ENCODE measurements at regions not wholly inside any gene's neighbourhood (a gene's known extent, or its start where the extent isn't known, plus 50 kb on each side); places are given as distances from the start of the nearest gene placed in this dataset.

GRCh38 chr2:128726911-128727310 is 408.2 kb upstream of the HS6ST1 start:
- Histone ChIP-seq H3K27me3 (ENCODE audit: control insufficient read depth in 1 of 2, insufficient read depth in 2 of 2, low read length in 2 of 2) (no peaks in the 10 kb centered on the region), H3K9me3 (ENCODE audit: control insufficient read depth in 2 of 2, insufficient read depth in 1 of 2, low read depth in 1 of 2, low read length in 1 of 2) (no peaks in the 10 kb centered on the region), H3K27ac (ENCODE audit: low read depth in 2 of 2, low read length in 1 of 2) (no peak overlapping the region), H3K4me1 (ENCODE audit: control insufficient read depth in 2 of 2, insufficient read depth in 2 of 2, low read length in 1 of 2) (peaks cover 3% of the 10 kb centered on the region in 2 donors), H3K4me3 (ENCODE audit: low read depth in 1 of 2, low read length in 2 of 2) (no peak overlapping the region), H3K36me3 (ENCODE audit: control insufficient read depth in 2 of 2, insufficient read depth in 2 of 2, low read length in 1 of 2) (no peaks in the 10 kb centered on the region)
- 83 to 86% methylated on average over 4 of the region's 4 CpGs for WGBS, 2 donors

DNA sequence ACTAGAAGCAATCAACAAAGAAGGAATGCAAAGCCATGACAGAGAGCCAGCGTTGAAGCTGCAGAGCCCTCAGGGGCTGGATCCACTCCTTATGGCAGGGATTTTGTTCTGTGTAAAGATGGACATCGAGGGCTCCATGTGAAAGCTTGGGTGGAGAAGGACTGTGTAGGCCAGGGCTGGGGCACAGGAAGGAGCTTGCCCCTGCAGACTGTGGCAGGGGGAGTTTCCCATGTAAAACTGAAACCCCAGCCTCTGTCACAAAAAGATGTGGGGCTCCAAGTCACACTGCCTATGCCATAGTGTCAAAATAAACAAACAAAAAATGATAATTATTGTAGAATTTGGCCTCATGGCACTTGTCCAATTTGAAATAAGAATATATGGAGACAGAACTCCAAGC is 408.7 kb upstream of the HS6ST1 start:
- no peaks in the 10 kb centered on the region for H3K36me3 ChIP-seq (ENCODE audit: control insufficient read depth in 2 of 2, insufficient read depth in 2 of 2, low read length in 1 of 2)
- no peaks in the 10 kb centered on the region for H3K27me3 ChIP-seq (ENCODE audit: control insufficient read depth in 1 of 2, insufficient read depth in 2 of 2, low read length in 2 of 2)
- no peak overlapping the region for H3K27ac ChIP-seq (ENCODE audit: low read depth in 2 of 2, low read length in 1 of 2)
- H3K4me3 ChIP-seq (ENCODE audit: low read depth in 1 of 2, low read length in 2 of 2): no peak overlapping the region
- no peaks in the 10 kb centered on the region for H3K9me3 ChIP-seq (ENCODE audit: control insufficient read depth in 2 of 2, insufficient read depth in 1 of 2, low read depth in 1 of 2, low read length in 1 of 2)
- WGBS, 2 donors: 36 to 68% methylated on average over 2 of the region's 2 CpGs
- H3K4me1 ChIP-seq (ENCODE audit: control insufficient read depth in 2 of 2, insufficient read depth in 2 of 2, low read length in 1 of 2): peaks cover 3% of the 10 kb centered on the region in 2 donors

- WGBS, 2 donors: 35 to 62% methylated on average over 2 of the region's 2 CpGs
- no peaks in the 10 kb centered on the region for H3K9me3 ChIP-seq (ENCODE audit: control insufficient read depth in 2 of 2, insufficient read depth in 1 of 2, low read depth in 1 of 2, low read length in 1 of 2)
- no peak overlapping the region for H3K4me3 ChIP-seq (ENCODE audit: low read depth in 1 of 2, low read length in 2 of 2)
- peaks cover 3% of the 10 kb centered on the region in 2 donors for H3K4me1 ChIP-seq (ENCODE audit: control insufficient read depth in 2 of 2, insufficient read depth in 2 of 2, low read length in 1 of 2)
- H3K36me3 ChIP-seq (ENCODE audit: control insufficient read depth in 2 of 2, insufficient read depth in 2 of 2, low read length in 1 of 2): no peaks in the 10 kb centered on the region
- no peaks in the 10 kb centered on the region for H3K27me3 ChIP-seq (ENCODE audit: control insufficient read depth in 1 of 2, insufficient read depth in 2 of 2, low read length in 2 of 2)
- H3K27ac ChIP-seq (ENCODE audit: low read depth in 2 of 2, low read length in 1 of 2): peak overlapping the region in 1 of 2 donors; percentile 21
Observed at GRCh38 chr2:128727914-128728313, 409.2 kb upstream of the HS6ST1 start.

DNA sequence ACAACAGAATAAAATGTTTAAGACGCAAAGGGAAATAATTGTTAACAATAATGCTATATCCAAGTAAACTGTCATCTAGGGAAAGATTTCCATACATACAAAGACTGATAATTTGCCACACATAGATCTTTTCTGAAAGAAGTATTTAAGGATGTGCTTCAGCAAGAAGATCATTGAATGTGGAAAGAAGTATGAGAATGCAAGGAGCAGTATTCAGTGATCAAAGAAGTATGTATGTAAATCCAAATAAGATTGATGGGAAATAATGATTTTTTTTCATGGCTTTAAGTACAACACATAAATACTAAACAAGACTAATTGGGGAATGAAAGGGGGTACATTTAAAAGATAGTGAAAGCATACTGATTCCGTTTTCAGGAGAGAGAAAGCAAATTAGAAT is 410.4 kb upstream of the HS6ST1 start:
- no peaks in the 10 kb centered on the region for H3K36me3 ChIP-seq (ENCODE audit: control insufficient read depth in 2 of 2, insufficient read depth in 2 of 2, low read length in 1 of 2)
- no peaks in the 10 kb centered on the region for H3K9me3 ChIP-seq (ENCODE audit: control insufficient read depth in 2 of 2, insufficient read depth in 1 of 2, low read depth in 1 of 2, low read length in 1 of 2)
- no peak overlapping the region for H3K4me3 ChIP-seq (ENCODE audit: low read depth in 1 of 2, low read length in 2 of 2)
- 96 to 99% methylated on average over 2 of the region's 2 CpGs for WGBS, 2 donors
- H3K27ac ChIP-seq (ENCODE audit: low read depth in 2 of 2, low read length in 1 of 2): no peak overlapping the region
- no peaks in the 10 kb centered on the region for H3K27me3 ChIP-seq (ENCODE audit: control insufficient read depth in 1 of 2, insufficient read depth in 2 of 2, low read length in 2 of 2)
- H3K4me1 ChIP-seq (ENCODE audit: control insufficient read depth in 2 of 2, insufficient read depth in 2 of 2, low read length in 1 of 2): peaks cover 3% of the 10 kb centered on the region in 2 donors

- H3K27me3 ChIP-seq (ENCODE audit: control insufficient read depth in 1 of 2, insufficient read depth in 2 of 2, low read length in 2 of 2): no peaks in the 10 kb centered on the region
- peaks cover 0 to 3% of the 10 kb centered on the region in 2 donors for H3K9me3 ChIP-seq (ENCODE audit: control insufficient read depth in 2 of 2, insufficient read depth in 1 of 2, low read depth in 1 of 2, low read length in 1 of 2)
- no peaks in the 10 kb centered on the region for H3K36me3 ChIP-seq (ENCODE audit: control insufficient read depth in 2 of 2, insufficient read depth in 2 of 2, low read length in 1 of 2)
- WGBS, 2 donors: 98% methylated on average over 11 of the region's 11 CpGs
- H3K4me1 ChIP-seq (ENCODE audit: control insufficient read depth in 2 of 2, insufficient read depth in 2 of 2, low read length in 1 of 2): peaks cover 0 to 9% of the 10 kb centered on the region in 2 donors
- no peak overlapping the region for H3K27ac ChIP-seq (ENCODE audit: low read depth in 2 of 2, low read length in 1 of 2)
- H3K4me3 ChIP-seq (ENCODE audit: low read depth in 1 of 2, low read length in 2 of 2): no peak overlapping the region
Observed at GRCh38 chr2:128731994-128732650, 413.5 kb upstream of the HS6ST1 start.

GRCh38 chr2:128732976-128733431 is 414.3 kb upstream of the HS6ST1 start:
- Histone ChIP-seq H3K27me3 (ENCODE audit: control insufficient read depth in 1 of 2, insufficient read depth in 2 of 2, low read length in 2 of 2) (no peaks in the 10 kb centered on the region), H3K4me1 (ENCODE audit: control insufficient read depth in 2 of 2, insufficient read depth in 2 of 2, low read length in 1 of 2) (peaks cover 0 to 7% of the 10 kb centered on the region in 2 donors), H3K27ac (ENCODE audit: low read depth in 2 of 2, low read length in 1 of 2) (no peak overlapping the region), H3K9me3 (ENCODE audit: control insufficient read depth in 2 of 2, insufficient read depth in 1 of 2, low read depth in 1 of 2, low read length in 1 of 2) (peaks cover 0 to 3% of the 10 kb centered on the region in 2 donors), H3K36me3 (ENCODE audit: control insufficient read depth in 2 of 2, insufficient read depth in 2 of 2, low read length in 1 of 2) (no peaks in the 10 kb centered on the region), H3K4me3 (ENCODE audit: low read depth in 1 of 2, low read length in 2 of 2) (no peak overlapping the region)
- WGBS, 2 donors: 46 to 48% methylated on average over 4 of the region's 4 CpGs

DNA sequence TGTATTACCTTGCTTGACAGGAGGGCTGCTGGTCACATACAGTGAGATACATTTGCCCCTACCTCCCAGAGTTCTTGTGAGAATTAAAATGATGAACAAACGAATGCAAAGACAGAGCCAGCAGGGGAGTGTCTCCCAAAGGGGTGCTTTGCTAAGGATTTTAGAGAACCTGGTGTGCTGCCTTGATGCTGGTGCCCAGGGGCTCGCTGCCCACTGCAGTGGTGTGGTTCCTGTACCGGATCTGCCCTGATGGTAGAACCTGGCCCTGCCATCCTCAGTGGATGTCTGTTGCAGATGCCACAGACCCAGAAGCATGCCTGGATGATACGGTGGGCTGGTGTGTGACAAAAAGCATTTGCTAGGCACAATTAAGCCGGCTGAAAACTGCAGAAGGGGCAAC is 414.8 kb upstream of the HS6ST1 start:
- Histone ChIP-seq H3K4me1 (ENCODE audit: control insufficient read depth in 2 of 2, insufficient read depth in 2 of 2, low read length in 1 of 2) (peaks cover 0 to 6% of the 10 kb centered on the region in 2 donors), H3K27ac (ENCODE audit: low read depth in 2 of 2, low read length in 1 of 2) (no peak overlapping the region), H3K4me3 (ENCODE audit: low read depth in 1 of 2, low read length in 2 of 2) (no peak overlapping the region), H3K36me3 (ENCODE audit: control insufficient read depth in 2 of 2, insufficient read depth in 2 of 2, low read length in 1 of 2) (no peaks in the 10 kb centered on the region), H3K27me3 (ENCODE audit: control insufficient read depth in 1 of 2, insufficient read depth in 2 of 2, low read length in 2 of 2) (no peaks in the 10 kb centered on the region), H3K9me3 (ENCODE audit: control insufficient read depth in 2 of 2, insufficient read depth in 1 of 2, low read depth in 1 of 2, low read length in 1 of 2) (peaks cover 0 to 3% of the 10 kb centered on the region in 2 donors)
- WGBS, 2 donors: 80 to 81% methylated on average over 5 of the region's 5 CpGs

DNA sequence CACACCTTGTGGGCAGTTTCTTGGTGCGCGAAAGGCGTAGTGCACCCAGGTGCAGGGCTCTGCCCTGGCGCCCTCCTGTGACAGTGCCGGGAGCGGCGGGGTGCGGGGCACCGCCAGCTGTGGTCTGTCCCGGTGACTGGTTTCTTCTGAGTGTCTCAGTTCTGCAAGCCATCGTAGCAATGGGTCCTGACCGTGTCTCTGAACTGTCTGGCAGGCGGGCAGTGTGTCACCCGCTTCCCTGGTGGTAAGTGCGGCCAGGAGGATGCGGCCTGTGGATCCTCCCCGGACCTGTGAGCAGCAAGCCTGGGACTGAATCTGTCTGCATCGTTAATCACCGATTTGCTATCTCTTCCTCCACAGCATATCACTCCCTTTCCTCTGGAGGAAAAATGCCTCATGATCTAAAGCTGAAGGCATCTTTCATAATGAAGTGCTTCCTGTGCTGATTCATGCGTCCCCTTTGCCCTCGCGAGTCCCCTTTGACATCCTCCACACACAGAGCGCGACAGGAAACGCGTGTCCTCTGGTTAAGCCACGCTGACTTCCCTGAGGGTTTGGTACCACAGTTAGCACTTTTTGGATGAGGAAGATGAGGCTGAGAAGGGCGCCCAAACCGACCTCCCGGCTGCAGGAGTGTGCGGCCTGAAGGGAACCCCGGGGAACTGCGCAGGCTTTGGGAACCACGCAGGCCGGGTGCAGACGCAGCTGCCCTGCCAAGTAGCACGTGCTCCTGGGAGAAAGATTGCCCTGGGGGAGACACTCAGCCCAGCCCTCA is 416.0 kb upstream of the HS6ST1 start:
- H3K27ac ChIP-seq (ENCODE audit: low read depth in 2 of 2, low read length in 1 of 2): no peak overlapping the region
- H3K9me3 ChIP-seq (ENCODE audit: control insufficient read depth in 2 of 2, insufficient read depth in 1 of 2, low read depth in 1 of 2, low read length in 1 of 2): peaks cover 0 to 3% of the 10 kb centered on the region in 2 donors
- peaks cover 2 to 8% of the 10 kb centered on the region in 2 donors for H3K4me1 ChIP-seq (ENCODE audit: control insufficient read depth in 2 of 2, insufficient read depth in 2 of 2, low read length in 1 of 2)
- 68 to 74% methylated on average over 37 of the region's 37 CpGs for WGBS, 2 donors
- no peaks in the 10 kb centered on the region for H3K27me3 ChIP-seq (ENCODE audit: control insufficient read depth in 1 of 2, insufficient read depth in 2 of 2, low read length in 2 of 2)
- no peaks in the 10 kb centered on the region for H3K36me3 ChIP-seq (ENCODE audit: control insufficient read depth in 2 of 2, insufficient read depth in 2 of 2, low read length in 1 of 2)
- no peak overlapping the region for H3K4me3 ChIP-seq (ENCODE audit: low read depth in 1 of 2, low read length in 2 of 2)

- Histone ChIP-seq H3K36me3 (ENCODE audit: control insufficient read depth in 2 of 2, insufficient read depth in 2 of 2, low read length in 1 of 2) (no peaks in the 10 kb centered on the region), H3K27ac (ENCODE audit: low read depth in 2 of 2, low read length in 1 of 2) (no peak overlapping the region)
- WGBS, 2 donors: 87 to 88% methylated on average over 26 of the region's 26 CpGs
Observed at GRCh38 chr2:128735296-128735960, 416.8 kb upstream of the HS6ST1 start.

More at GRCh38 chr2:128735296-128735960, 416.8 kb upstream of the HS6ST1 start:
- Histone ChIP-seq H3K27me3 (ENCODE audit: control insufficient read depth in 1 of 2, insufficient read depth in 2 of 2, low read length in 2 of 2) (no peaks in the 10 kb centered on the region), H3K4me3 (ENCODE audit: low read depth in 1 of 2, low read length in 2 of 2) (no peak overlapping the region), H3K4me1 (ENCODE audit: control insufficient read depth in 2 of 2, insufficient read depth in 2 of 2, low read length in 1 of 2) (peaks cover 2 to 8% of the 10 kb centered on the region in 2 donors), H3K9me3 (ENCODE audit: control insufficient read depth in 2 of 2, insufficient read depth in 1 of 2, low read depth in 1 of 2, low read length in 1 of 2) (peaks cover 0 to 3% of the 10 kb centered on the region in 2 donors)
